Stimulated activated CD8-positive, alpha-beta memory T cell treated with anti-CD3 and anti-CD28 coated beads, Interleukin-7, amount 100 ng/mL, for 4 hours (primary cell): ENCODE measurements at regions not wholly inside any gene's neighbourhood (a gene's known extent, or its start where the extent isn't known, plus 50 kb on each side); places are given as distances from the start of the nearest gene placed in this dataset.

Experiments
- DNase-seq, 2 donors: peaks; one replicate each; pipeline ENCODE4 v3.0.0-alpha.2; 2020; ENCODE audit warnings: low read depth in 2 of 2

GRCh38 chr6:43849844-43850243, 79.8 kb downstream of the VEGFA start:
- DNase-seq: no peak

- no peak for DNase-seq
These were observed 78.8 kb downstream of the VEGFA start for GRCh38 chr6:43848671-43849391.

DNA sequence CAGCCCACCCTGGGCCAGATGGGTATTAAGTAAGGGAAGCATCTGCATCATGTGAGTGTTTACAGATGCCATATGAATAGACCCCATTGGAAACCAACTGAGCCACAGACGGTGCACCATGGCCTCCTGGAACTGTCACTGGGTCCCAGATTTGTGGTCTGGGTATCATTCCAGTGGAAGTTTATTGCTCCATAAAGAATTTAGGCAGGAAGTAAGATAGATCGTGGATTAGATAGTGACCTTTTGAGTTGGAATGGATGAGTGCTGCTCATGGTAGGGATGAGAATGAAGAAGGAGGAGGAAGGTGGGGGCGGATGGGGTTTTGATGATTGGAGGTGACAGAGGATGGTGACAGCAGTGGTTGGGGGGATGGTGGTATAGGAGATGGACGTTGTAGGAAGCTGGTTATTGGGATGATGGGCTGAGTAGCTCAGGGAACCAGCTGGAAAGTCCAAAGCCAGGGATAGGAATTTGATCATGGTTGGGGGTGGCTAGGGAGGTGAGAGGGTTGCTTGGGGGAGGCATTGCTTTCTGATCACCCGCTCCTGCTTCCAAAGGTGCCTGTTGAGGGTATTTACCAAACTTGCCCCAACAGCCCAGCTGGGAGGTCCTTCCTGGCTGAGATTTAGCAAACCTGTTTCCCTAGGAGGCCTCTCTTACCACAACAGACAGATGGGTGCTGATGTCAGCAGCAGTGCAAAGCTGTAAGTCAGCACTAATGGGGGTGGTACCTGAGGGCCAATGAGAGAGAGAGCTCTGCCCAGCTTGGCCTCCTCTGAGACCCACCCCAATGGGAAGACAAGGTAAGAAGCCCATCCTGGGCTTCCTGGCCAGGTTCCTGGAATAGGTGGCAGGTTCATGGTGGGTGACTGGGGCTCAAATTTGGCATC, 78.0 kb downstream of the VEGFA start:
- no peak for DNase-seq

- DNase-seq: no peak
These were observed 76.5 kb downstream of the VEGFA start for GRCh38 chr6:43846556-43846955.

DNA sequence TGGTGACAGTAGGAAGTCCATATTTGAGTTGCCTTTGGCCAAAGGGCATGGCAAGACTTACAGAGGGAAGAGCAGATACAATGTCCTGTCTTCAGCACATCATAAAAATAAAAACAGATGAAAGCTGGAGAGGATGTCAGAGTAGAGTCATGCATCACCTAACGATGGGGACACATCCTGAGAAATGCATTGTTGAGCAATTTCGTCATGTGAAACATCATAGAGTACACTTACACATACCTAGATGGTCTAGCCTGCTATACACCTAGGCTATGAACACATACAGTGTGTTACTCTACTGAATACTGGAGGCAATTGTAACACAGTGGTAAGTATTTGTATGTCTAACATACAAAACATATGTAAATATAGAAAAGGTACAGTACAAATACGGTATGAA, 75.6 kb downstream of the VEGFA start:
- no peak for DNase-seq

- DNase-seq: no peak
These were observed 73.7 kb downstream of the VEGFA start for GRCh38 chr6:43843669-43844171.

GRCh38 chr6:43843097-43843645, 73.2 kb downstream of the VEGFA start:
- no peak for DNase-seq

DNA sequence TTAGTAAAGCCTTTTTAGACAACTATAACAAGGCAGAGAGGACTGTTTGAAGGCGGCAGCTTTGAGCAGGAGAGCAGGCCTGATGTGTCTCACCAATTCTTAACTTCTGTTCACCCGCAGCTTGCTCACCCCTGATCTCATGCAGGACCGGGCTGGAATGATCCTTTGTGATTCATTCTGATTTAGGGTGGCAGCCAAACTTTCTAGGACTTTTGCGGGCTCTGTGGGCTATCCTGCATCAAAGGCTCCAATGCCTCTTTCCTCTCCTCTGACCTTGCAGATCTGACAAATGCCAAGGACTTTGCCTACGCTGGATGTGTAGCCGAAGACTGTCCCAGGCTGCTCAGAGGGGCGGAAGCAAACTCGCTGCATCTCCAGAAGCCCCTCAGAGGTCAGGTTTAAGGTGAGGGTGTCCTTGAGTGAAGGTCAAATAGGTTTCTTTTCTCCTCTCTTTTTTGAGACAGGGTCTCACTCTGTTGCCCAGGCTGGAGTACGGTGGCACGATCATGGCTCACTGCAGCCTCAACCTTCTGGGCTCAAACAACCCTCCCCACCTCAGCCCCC, 72.3 kb downstream of the VEGFA start:
- no peak for DNase-seq

DNA sequence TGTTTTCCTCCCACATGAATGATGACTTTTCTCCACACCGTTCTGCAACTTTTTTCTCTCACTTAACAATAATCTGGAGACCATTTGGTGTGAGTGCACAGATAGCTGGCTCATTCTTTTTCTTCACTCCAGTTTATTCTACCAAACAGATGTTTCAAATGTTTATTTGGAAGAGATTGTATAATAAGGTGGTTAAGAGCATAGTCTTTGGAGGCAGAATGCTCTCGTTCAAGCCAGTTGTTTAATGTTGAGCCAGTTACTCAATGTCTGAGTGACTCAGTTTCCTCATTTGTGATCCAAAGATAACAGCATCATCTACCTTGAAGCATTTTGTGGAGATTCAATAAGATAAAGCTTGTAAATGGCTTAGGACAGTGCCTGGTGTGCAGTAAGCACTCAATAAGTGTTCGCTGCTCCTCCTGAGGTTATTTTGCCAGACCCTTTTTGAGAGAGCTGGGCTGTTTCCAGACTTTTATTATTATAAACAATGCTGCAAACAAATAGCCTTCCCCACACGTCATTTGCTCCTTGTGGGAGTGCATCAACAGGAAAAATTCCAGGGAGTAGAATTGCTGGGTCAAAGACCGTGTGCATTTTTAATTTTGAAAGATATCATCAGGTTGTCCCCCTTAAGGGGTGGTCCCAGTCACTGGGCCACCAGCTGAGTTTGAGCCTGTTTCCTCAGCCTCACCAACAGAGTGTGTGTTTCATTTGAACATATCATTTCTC, 70.6 kb downstream of the VEGFA start:
- no peak for DNase-seq

DNA sequence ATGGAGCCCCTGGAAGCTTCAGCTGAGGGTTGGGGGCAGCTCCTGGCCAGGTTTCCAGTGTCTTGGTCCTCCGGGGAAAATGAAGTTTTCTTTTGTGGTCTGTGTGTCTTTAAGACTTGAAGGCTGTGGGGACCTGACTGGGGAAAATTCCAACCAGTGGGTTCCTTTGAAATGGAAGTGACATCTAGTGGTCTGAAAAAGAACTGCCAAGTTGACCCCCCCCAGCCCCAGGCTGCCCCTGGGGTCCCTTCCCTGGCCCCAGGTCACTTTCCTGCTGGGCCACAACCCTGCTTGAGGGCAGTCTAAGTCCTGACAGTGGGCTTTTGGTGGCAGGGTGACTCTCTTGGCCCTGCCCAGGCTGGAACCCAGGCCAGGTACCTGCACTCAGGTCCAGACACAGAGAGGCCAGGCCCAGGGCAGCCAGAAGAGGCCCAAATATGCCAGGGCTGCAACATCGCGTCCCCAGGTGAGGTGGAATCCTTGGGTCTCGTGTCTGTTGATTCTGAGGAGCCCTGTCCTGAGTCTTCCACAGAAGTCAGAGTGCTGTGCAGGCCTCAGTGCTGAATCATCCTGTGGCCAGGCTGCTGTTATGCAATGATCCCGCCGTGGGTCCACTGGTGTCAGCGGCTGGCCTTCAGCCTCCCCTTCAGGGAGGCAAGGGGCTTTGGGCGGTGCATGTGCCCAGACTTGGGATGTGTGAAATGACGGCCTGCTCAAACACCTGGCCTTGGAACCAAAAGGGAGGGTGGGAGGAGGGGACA, 68.4 kb downstream of the VEGFA start:
- DNase-seq: no peak

- no peak for DNase-seq
These were observed 67.5 kb downstream of the VEGFA start for GRCh38 chr6:43837507-43837906.

DNA sequence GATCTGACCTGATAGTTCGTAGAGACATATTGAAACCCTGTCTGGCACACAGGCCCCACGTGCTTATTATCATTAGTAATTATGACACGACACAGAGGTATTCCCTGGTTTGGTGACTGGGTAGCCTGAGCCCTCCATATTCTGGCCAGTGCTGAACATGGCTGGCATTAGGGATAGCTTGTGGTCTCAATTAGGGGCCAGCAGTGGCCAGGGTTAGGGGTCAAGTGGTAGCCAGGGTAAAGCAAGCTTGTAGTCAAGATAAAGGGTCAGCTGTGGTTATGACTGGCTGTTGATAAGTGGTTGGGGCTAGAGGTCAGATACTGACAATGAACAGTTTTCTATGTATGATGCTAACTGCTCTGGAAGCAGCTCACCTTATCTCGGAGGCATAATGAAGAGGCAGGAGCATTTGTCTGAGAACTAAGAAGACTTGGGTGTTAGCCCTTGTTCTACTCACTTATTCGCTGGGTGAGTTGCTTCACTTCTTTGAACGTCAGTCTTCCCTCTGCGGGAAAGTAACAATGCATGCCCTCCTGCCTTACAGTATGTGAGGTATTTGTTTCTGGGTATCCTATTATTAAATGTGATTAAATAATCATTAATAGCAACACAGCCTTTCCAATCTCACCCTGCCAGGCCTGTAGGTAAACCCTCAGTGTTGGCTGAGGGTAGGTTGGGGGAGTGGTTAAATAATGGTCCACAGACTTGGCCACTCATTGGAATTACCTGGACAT, 66.7 kb downstream of the VEGFA start:
- DNase-seq: no peak
